Common myeloid progenitor, CD34-positive (primary cell): ENCODE measurements at regions not wholly inside any gene's neighbourhood (a gene's known extent, or its start where the extent isn't known, plus 50 kb on each side); places are given as distances from the start of the nearest gene placed in this dataset.

Experiments used
- CTCF ChIA-PET: fragments of 350-600 bp; sonication (Branson Sonifier 250); formaldehyde crosslinking; loops from one replicate; lab custom pipeline; 2021; ENCODE audit warnings: antibody characterized with exemption; lab: Charles Lee
- POLR2A ChIA-PET: fragments of 350-600 bp; sonication (Branson Sonifier 250); formaldehyde crosslinking; loops from one replicate; lab custom pipeline; 2021; ENCODE audit warnings: antibody characterized with exemption; lab: Charles Lee
- DNase-seq, 3 donors: peaks; one replicate each; pipeline versions ENCODE4 v3.0.0 to v3.0.0-alpha.2; 2013
- H3K27ac ChIP-seq, 2 experiments: 1 replicate in 1 of 2; 2 replicates in 1 of 2; pipeline ENCODE4 v1.7.0; 2013; ENCODE audit warnings: inconsistent platforms in 2 of 2, low read length in 2 of 2, mild to moderate bottlenecking in 2 of 2, low read depth in 1 of 2, moderate library complexity in 1 of 2; ENCODE audit not compliant: severe bottlenecking in 2 of 2, insufficient read depth in 1 of 2, poor library complexity in 1 of 2
- H3K27me3 ChIP-seq, 5 experiments: replicated peaks in 2 of 5; 1 replicate in 3 of 5; 2 replicates in 2 of 5; pipeline versions ENCODE4 v1.6.1 to v1.7.0; 2013; ENCODE audit warnings: low read length in 4 of 5, mild to moderate bottlenecking in 2 of 5, moderate library complexity in 2 of 5, inconsistent platforms in 1 of 5; ENCODE audit not compliant: insufficient read depth in 5 of 5, control insufficient read depth in 4 of 5
- H3K36me3 ChIP-seq, 4 experiments: 1 replicate in 2 of 4; 2 replicates in 2 of 4; pipeline versions ENCODE4 v1.6.1 to v1.7.0; 2013; ENCODE audit warnings: low read length in 3 of 4, control low read depth in 1 of 4, mild to moderate bottlenecking in 1 of 4; ENCODE audit not compliant: control insufficient read depth in 4 of 4, insufficient read depth in 4 of 4
- H3K4me1 ChIP-seq, 4 experiments: 1 replicate in 3 of 4; 2 replicates in 1 of 4; pipeline versions ENCODE4 v1.6.1 to v1.7.1; 2013; ENCODE audit warnings: low read length in 3 of 4, mild to moderate bottlenecking in 3 of 4, control low read depth in 1 of 4, inconsistent platforms in 1 of 4, moderate library complexity in 1 of 4; ENCODE audit not compliant: control insufficient read depth in 4 of 4, insufficient read depth in 4 of 4; ENCODE audit errors: control extremely low read depth in 1 of 4
- H3K4me3 ChIP-seq, 7 experiments: 1 replicate in 4 of 7; 2 replicates in 3 of 7; pipeline versions ENCODE4 v1.5.1 to v1.7.0; 2013; ENCODE audit warnings: mild to moderate bottlenecking in 7 of 7, low read length in 6 of 7, moderate library complexity in 6 of 7, inconsistent platforms in 2 of 7, low read depth in 2 of 7, control low read depth in 1 of 7; ENCODE audit not compliant: insufficient read depth in 4 of 7, control insufficient read depth in 1 of 7; ENCODE audit errors: extremely low read depth in 1 of 7
- H3K9me3 ChIP-seq, 5 experiments: 1 replicate in 4 of 5; 2 replicates in 1 of 5; pipeline versions ENCODE4 v1.6.1 to v1.7.1; 2013; ENCODE audit warnings: low read length in 4 of 5, mild to moderate bottlenecking in 2 of 5, inconsistent platforms in 1 of 5, low read depth in 1 of 5, moderate library complexity in 1 of 5; ENCODE audit not compliant: control insufficient read depth in 4 of 5, insufficient read depth in 2 of 5; ENCODE audit errors: control extremely low read depth in 1 of 5
- WGBS: methylation state at CpG from one replicate; pipeline ENCODE4 v1.1.5; 2013; ENCODE audit not compliant: insufficient coverage; 5-methylcytosine and 5-hydroxymethylcytosine counted together

- Histone ChIP-seq H3K4me1 (no peaks in the 10 kb centered on the region), H3K36me3 (no peaks in the 10 kb centered on the region), H3K9me3 (peaks cover 0 to 1% (median 0%) of the 10 kb centered on the region in 5 experiments), H3K27ac (no peak overlapping the region), H3K27me3 (no peaks in the 10 kb centered on the region), H3K4me3 (no peak overlapping the region)
- 17% methylated on average over 1 of the region's 2 CpGs for WGBS
- peak in 2 of 3 donors; percentile 7 to 17 for DNase-seq
- POLR2A ChIA-PET = no interaction called here
- CTCF ChIA-PET = no interaction called here
Observed at GRCh38 chr10:65394502-65395297, 1531.1 kb upstream of the LRRTM3 start.

- no peak for DNase-seq
- Histone ChIP-seq H3K36me3 (no peaks in the 10 kb centered on the region), H3K27ac (no peak overlapping the region), H3K27me3 (no peaks in the 10 kb centered on the region), H3K9me3 (peaks cover 0 to 1% (median 0%) of the 10 kb centered on the region in 5 experiments), H3K4me1 (no peaks in the 10 kb centered on the region), H3K4me3 (no peak overlapping the region)
- WGBS = 100% methylated on average over 1 of the region's 2 CpGs
- ChIA-PET POLR2A (no interaction called here), CTCF (no interaction called here)
Observed at GRCh38 chr10:65395631-65396030, 1530.2 kb upstream of the LRRTM3 start.

- ChIA-PET POLR2A (no interaction called here), CTCF (no interaction called here)
- no peak for DNase-seq
- Histone ChIP-seq H3K4me1 (no peaks in the 10 kb centered on the region), H3K27ac (no peak overlapping the region), H3K4me3 (no peak overlapping the region), H3K36me3 (no peaks in the 10 kb centered on the region), H3K9me3 (peaks cover 0 to 1% (median 0%) of the 10 kb centered on the region in 5 experiments), H3K27me3 (no peaks in the 10 kb centered on the region)
- 80% methylated on average over 1 of the region's 3 CpGs for WGBS
Observed at GRCh38 chr10:65396997-65397396, 1528.8 kb upstream of the LRRTM3 start.

- H3K36me3 ChIP-seq = no peaks in the 10 kb centered on the region
- H3K9me3 ChIP-seq = peaks cover 0 to 3% (median 0%) of the 10 kb centered on the region in 5 experiments
- WGBS = 100% methylated on average over 2 of the region's 2 CpGs
- POLR2A ChIA-PET = no interaction called here
- H3K4me3 ChIP-seq = no peak overlapping the region
- no peak for DNase-seq
- H3K4me1 ChIP-seq = no peaks in the 10 kb centered on the region
- H3K27me3 ChIP-seq = no peaks in the 10 kb centered on the region
- CTCF ChIA-PET = no interaction called here
- H3K27ac ChIP-seq = no peak overlapping the region
Observed at GRCh38 chr10:65408401-65408800, 1517.4 kb upstream of the LRRTM3 start.

GRCh38 chr10:65413001-65413400 is 1512.8 kb upstream of the LRRTM3 start:
- Histone ChIP-seq H3K27me3 (no peaks in the 10 kb centered on the region), H3K36me3 (no peaks in the 10 kb centered on the region)

GRCh38 chr10:65415318-65415717 is 1510.5 kb upstream of the LRRTM3 start:
- no peak overlapping the region for H3K27ac ChIP-seq
- no peak overlapping the region for H3K4me3 ChIP-seq
- no peaks in the 10 kb centered on the region for H3K4me1 ChIP-seq
- no peak for DNase-seq
- ChIA-PET POLR2A (no interaction called here), CTCF (no interaction called here)
- peaks cover 0 to 4% (median 0%) of the 10 kb centered on the region in 5 experiments for H3K9me3 ChIP-seq
- H3K27me3 ChIP-seq = no peaks in the 10 kb centered on the region
- H3K36me3 ChIP-seq = no peaks in the 10 kb centered on the region

More at GRCh38 chr10:65413001-65413400, 1512.8 kb upstream of the LRRTM3 start:
- ChIA-PET POLR2A (no interaction called here), CTCF (no interaction called here)
- no peak overlapping the region for H3K4me3 ChIP-seq
- no peak for DNase-seq
- peaks cover 0 to 4% (median 0%) of the 10 kb centered on the region in 5 experiments for H3K9me3 ChIP-seq
- WGBS = 100% methylated on average over 2 of the region's 2 CpGs
- no peak overlapping the region for H3K27ac ChIP-seq
- no peaks in the 10 kb centered on the region for H3K4me1 ChIP-seq

GRCh38 chr10:65416094-65416493 is 1509.7 kb upstream of the LRRTM3 start:
- H3K4me3 ChIP-seq = no peak overlapping the region
- no peaks in the 10 kb centered on the region for H3K4me1 ChIP-seq
- no CpG with 5 or more reads among the region's 1 CpG for WGBS
- ChIA-PET POLR2A (no interaction called here), CTCF (no interaction called here)
- peaks cover 0 to 4% (median 0%) of the 10 kb centered on the region in 5 experiments for H3K9me3 ChIP-seq
- H3K36me3 ChIP-seq = no peaks in the 10 kb centered on the region
- DNase-seq = no peak
- H3K27me3 ChIP-seq = no peaks in the 10 kb centered on the region
- no peak overlapping the region for H3K27ac ChIP-seq
